ENCODE measurements at regions not wholly inside any gene's neighbourhood (a gene's known extent, or its start where the extent isn't known, plus 50 kb on each side); places are given as distances from the start of the nearest gene placed in this dataset.

- TF ChIP-seq, protein P1, sequence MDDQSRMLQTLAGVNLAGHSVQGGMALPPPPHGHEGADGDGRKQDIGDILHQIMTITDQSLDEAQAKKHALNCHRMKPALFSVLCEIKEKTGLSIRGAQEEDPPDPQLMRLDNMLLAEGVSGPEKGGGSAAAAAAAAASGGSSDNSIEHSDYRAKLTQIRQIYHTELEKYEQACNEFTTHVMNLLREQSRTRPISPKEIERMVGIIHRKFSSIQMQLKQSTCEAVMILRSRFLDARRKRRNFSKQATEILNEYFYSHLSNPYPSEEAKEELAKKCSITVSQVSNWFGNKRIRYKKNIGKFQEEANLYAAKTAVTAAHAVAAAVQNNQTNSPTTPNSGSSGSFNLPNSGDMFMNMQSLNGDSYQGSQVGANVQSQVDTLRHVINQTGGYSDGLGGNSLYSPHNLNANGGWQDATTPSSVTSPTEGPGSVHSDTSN (IDR thresholded peaks at IDR 0.05), result no peak
- TF ChIP-seq TAF1 (IDR thresholded peaks at IDR 0.05; ENCODE audit: borderline replicate concordance, low read depth, low read length) (no peak), RFX5 (IDR thresholded peaks at IDR 0.05; ENCODE audit: low read length) (no peak), SMC3 (IDR thresholded peaks at IDR 0.05; ENCODE audit: low read depth, low read length) (no peak), RXRA (IDR thresholded peaks at IDR 0.05; ENCODE audit: borderline replicate concordance, low read depth) (no peak)
Measured at GRCh38 chr15:57897870-57898269, 167.6 kb downstream of the ALDH1A2 start (continued).

- Histone ChIP-seq H3K27ac (ENCODE audit: low read depth in 2 of 2, low read length in 1 of 2) (no peak overlapping the region), H3K4me1 (ENCODE audit: control insufficient read depth in 1 of 2, insufficient read depth in 2 of 2, low read depth in 1 of 2, low read length in 1 of 2) (no peaks in the 10 kb centered on the region), H3K9me3 (no peaks in the 10 kb centered on the region), H3K4me2 (no peak overlapping the region), H3K79me2 (ENCODE audit: insufficient read depth) (no peaks in the 10 kb centered on the region), H3K9me2 (no peaks in the 10 kb centered on the region), H2AFZ (ENCODE audit: low read depth) (no peak overlapping the region), H3K36me3 (replicated peaks in 1 of 2; ENCODE audit: control insufficient read depth in 1 of 2, insufficient read depth in 2 of 2, low read length in 1 of 2) (no peaks in the 10 kb centered on the region), H4K20me1 (ENCODE audit: insufficient read depth) (no peaks in the 10 kb centered on the region), H3K9ac (no peak overlapping the region), H3K27me3 (ENCODE audit: insufficient read depth) (no peaks in the 10 kb centered on the region), H3K4me3 (ENCODE audit: low read depth in 2 of 2, low read length in 1 of 2) (no peak overlapping the region), H3F3A (replicated peaks; ENCODE audit: insufficient read depth) (no peaks in the 10 kb centered on the region)
- ChIA-PET POLR2A (no interaction called here), CTCF (interaction anchor here (0.7 to 1.5 kb wide), 3 partner anchors 41 to 240 kb away, joined by 3 to 4 read pairs (median 3); no protein-coding TSS in a partner anchor)
- no peak for TF ChIP-seq CTCF (IDR thresholded peaks at IDR 0.05)
- TF ChIP-seq NFIC (IDR thresholded peaks at IDR 0.05; ENCODE audit: borderline replicate concordance), result no peak
- TF ChIP-seq ELF1 (IDR thresholded peaks at IDR 0.05), result no peak
- TF ChIP-seq, protein P2, sequence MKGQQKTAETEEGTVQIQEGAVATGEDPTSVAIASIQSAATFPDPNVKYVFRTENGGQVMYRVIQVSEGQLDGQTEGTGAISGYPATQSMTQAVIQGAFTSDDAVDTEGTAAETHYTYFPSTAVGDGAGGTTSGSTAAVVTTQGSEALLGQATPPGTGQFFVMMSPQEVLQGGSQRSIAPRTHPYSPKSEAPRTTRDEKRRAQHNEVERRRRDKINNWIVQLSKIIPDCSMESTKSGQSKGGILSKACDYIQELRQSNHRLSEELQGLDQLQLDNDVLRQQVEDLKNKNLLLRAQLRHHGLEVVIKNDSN (IDR thresholded peaks at IDR 0.05; ENCODE audit: borderline replicate concordance, low read depth), result no peak
- no peak for TF ChIP-seq MEF2A (IDR thresholded peaks at IDR 0.05; ENCODE audit: borderline replicate concordance, low read depth)
- no peak for TF ChIP-seq USF2 (IDR thresholded peaks at IDR 0.05; ENCODE audit: borderline replicate concordance, low read depth, low read length)
- no peak for TF ChIP-seq RAD21 (IDR thresholded peaks at IDR 0.05; ENCODE audit: low read length)
- TF ChIP-seq TCF12 (IDR thresholded peaks at IDR 0.05), result no peak
- TF ChIP-seq, protein P1 (IDR thresholded peaks at IDR 0.05), result no peak
- no peak for TF ChIP-seq RFX5 (IDR thresholded peaks at IDR 0.05; ENCODE audit: low read length)
- TF ChIP-seq ZBTB33 (IDR thresholded peaks at IDR 0.05; ENCODE audit: borderline replicate concordance, low read depth), result no peak
- no peak for TF ChIP-seq MXI1 (IDR thresholded peaks at IDR 0.05; ENCODE audit: low read depth, low read length)
- TF ChIP-seq SIN3A (IDR thresholded peaks at IDR 0.05; ENCODE audit: borderline replicate concordance, low read depth, low read length), result no peak
- TF ChIP-seq GATA2 (CRISPR knock-in tag; IDR thresholded peaks at IDR 0.05), result no peak
- no peak for TF ChIP-seq JUND (IDR thresholded peaks at IDR 0.05)
- TF ChIP-seq TEAD4 (IDR thresholded peaks at IDR 0.05; ENCODE audit: borderline replicate concordance, insufficient read depth), result no peak
- no peak for TF ChIP-seq YY1 (IDR thresholded peaks at IDR 0.05; ENCODE audit: low read depth)
- TF ChIP-seq EZH2phosphoT487 (IDR thresholded peaks at IDR 0.05; ENCODE audit: borderline replicate concordance, low read depth), result no peak
- TF ChIP-seq RXRA (IDR thresholded peaks at IDR 0.05; ENCODE audit: borderline replicate concordance, low read depth), result no peak
- WGBS (ENCODE audit: low lambda C conversion rate), result 44% methylated on average over 1 of the region's 1 CpG
- DNase-seq, result no peak
Measured at GRCh38 chr15:57902155-57902554, 163.4 kb downstream of the ALDH1A2 start.

Data from SK-N-SH (cell line).